NCI-H446 treated with DMSO at 0.1 percent for 48 hours (cell line): ENCODE measurements at regions not wholly inside any gene's neighbourhood (a gene's known extent, or its start where the extent isn't known, plus 50 kb on each side); places are given as distances from the start of the nearest gene placed in this dataset.

ENCODE experiments used
- DNase-seq: peaks from one replicate; lab custom pipeline; 2025; lab: John Stamatoyannopoulos, UW

GRCh38 chr6:126148853-126149252, 162.5 kb downstream of the TRMT11 start:
- DNase-seq, result no peak

GRCh38 chr6:126152372-126152745, 166.0 kb downstream of the TRMT11 start:
- DNase-seq, result no peak

- DNase-seq, result no peak
These were observed 167.3 kb downstream of the TRMT11 start for GRCh38 chr6:126153661-126154060.

GRCh38 chr6:126156973-126157372, 170.6 kb downstream of the TRMT11 start:
- DNase-seq, result no peak

GRCh38 chr6:126167726-126168125, 172.2 kb upstream of the CENPW start:
- no peak for DNase-seq

- DNase-seq, result no peak
These were observed 169.5 kb upstream of the CENPW start for GRCh38 chr6:126170433-126170832.

GRCh38 chr6:126170978-126171382, 168.9 kb upstream of the CENPW start:
- no peak for DNase-seq

GRCh38 chr6:126172131-126172530, 167.8 kb upstream of the CENPW start:
- no peak for DNase-seq

GRCh38 chr6:126173265-126173664, 166.7 kb upstream of the CENPW start:
- no peak for DNase-seq

GRCh38 chr6:126174697-126175096, 165.2 kb upstream of the CENPW start:
- DNase-seq, result no peak

- no peak for DNase-seq
These were observed 164.7 kb upstream of the CENPW start for GRCh38 chr6:126175251-126175650.

GRCh38 chr6:126176282-126176681, 163.6 kb upstream of the CENPW start:
- no peak for DNase-seq

- no peak for DNase-seq
These were observed 159.3 kb upstream of the CENPW start for GRCh38 chr6:126180585-126180984.

- DNase-seq, result no peak
These were observed 158.7 kb upstream of the CENPW start for GRCh38 chr6:126181173-126181741.

GRCh38 chr6:126181890-126182289, 158.0 kb upstream of the CENPW start:
- DNase-seq, result no peak

- no peak for DNase-seq
These were observed 157.1 kb upstream of the CENPW start for GRCh38 chr6:126182650-126183311.

GRCh38 chr6:126185774-126186173, 154.1 kb upstream of the CENPW start:
- no peak for DNase-seq

- no peak for DNase-seq
These were observed 151.5 kb upstream of the CENPW start for GRCh38 chr6:126188279-126188909.

GRCh38 chr6:126195625-126196236, 144.2 kb upstream of the CENPW start:
- no peak for DNase-seq

GRCh38 chr6:126198631-126199030, 141.3 kb upstream of the CENPW start:
- DNase-seq, result no peak

GRCh38 chr6:126199466-126199865, 140.4 kb upstream of the CENPW start:
- DNase-seq, result no peak

- DNase-seq, result no peak
These were observed 137.2 kb upstream of the CENPW start for GRCh38 chr6:126202707-126203106.

- no peak for DNase-seq
These were observed 135.8 kb upstream of the CENPW start for GRCh38 chr6:126204126-126204525.
